ENCODE measurements at regions not wholly inside any gene's neighbourhood (a gene's known extent, or its start where the extent isn't known, plus 50 kb on each side); places are given as distances from the start of the nearest gene placed in this dataset.

GRCh38 chr7:131251371-131251770, 76.3 kb upstream of the MKLN1 start:
- no peaks in the 10 kb centered on the region for H3K36me3 ChIP-seq
- TF ChIP-seq, protein P1, sequence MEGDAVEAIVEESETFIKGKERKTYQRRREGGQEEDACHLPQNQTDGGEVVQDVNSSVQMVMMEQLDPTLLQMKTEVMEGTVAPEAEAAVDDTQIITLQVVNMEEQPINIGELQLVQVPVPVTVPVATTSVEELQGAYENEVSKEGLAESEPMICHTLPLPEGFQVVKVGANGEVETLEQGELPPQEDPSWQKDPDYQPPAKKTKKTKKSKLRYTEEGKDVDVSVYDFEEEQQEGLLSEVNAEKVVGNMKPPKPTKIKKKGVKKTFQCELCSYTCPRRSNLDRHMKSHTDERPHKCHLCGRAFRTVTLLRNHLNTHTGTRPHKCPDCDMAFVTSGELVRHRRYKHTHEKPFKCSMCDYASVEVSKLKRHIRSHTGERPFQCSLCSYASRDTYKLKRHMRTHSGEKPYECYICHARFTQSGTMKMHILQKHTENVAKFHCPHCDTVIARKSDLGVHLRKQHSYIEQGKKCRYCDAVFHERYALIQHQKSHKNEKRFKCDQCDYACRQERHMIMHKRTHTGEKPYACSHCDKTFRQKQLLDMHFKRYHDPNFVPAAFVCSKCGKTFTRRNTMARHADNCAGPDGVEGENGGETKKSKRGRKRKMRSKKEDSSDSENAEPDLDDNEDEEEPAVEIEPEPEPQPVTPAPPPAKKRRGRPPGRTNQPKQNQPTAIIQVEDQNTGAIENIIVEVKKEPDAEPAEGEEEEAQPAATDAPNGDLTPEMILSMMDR (IDR thresholded peaks at IDR 0.05), result no peak
- ATAC-seq (no peak), DNase-seq (no peak)
- H3K4me1 ChIP-seq, result peaks cover 7% of the 10 kb centered on the region
- intact Hi-C loops (cut with DNase I), result no loop called here
- no peaks in the 10 kb centered on the region for H3K27me3 ChIP-seq
- no peak overlapping the region for H3K4me3 ChIP-seq
- no peaks in the 10 kb centered on the region for H3K9me3 ChIP-seq
- H3K27ac ChIP-seq, result no peak overlapping the region

GRCh38 chr7:131252976-131253375, 74.7 kb upstream of the MKLN1 start:
- no peak overlapping the region for H3K4me3 ChIP-seq
- no peaks in the 10 kb centered on the region for H3K9me3 ChIP-seq
- H3K4me1 ChIP-seq, result peaks cover 7% of the 10 kb centered on the region
- TF ChIP-seq, protein P1 (IDR thresholded peaks at IDR 0.05), result no peak
- intact Hi-C loops (cut with DNase I), result no loop called here
- no peaks in the 10 kb centered on the region for H3K36me3 ChIP-seq
- H3K27me3 ChIP-seq, result no peaks in the 10 kb centered on the region
- DNase-seq, result no peak
- ATAC-seq, result no peak
- H3K27ac ChIP-seq, result no peak overlapping the region

GRCh38 chr7:131254211-131254610, 73.5 kb upstream of the MKLN1 start:
- intact Hi-C loops (cut with DNase I), result no loop called here
- Histone ChIP-seq H3K27me3 (no peaks in the 10 kb centered on the region), H3K9me3 (no peaks in the 10 kb centered on the region), H3K4me1 (no peaks in the 10 kb centered on the region), H3K4me3 (no peak overlapping the region), H3K36me3 (no peaks in the 10 kb centered on the region), H3K27ac (no peak overlapping the region)
- ATAC-seq, result no peak
- TF ChIP-seq, protein P1 (IDR thresholded peaks at IDR 0.05), result no peak
- no peak for DNase-seq

GRCh38 chr7:131255242-131255641, 72.4 kb upstream of the MKLN1 start:
- Histone ChIP-seq H3K4me3 (no peak overlapping the region), H3K27me3 (no peaks in the 10 kb centered on the region), H3K9me3 (no peaks in the 10 kb centered on the region), H3K4me1 (no peaks in the 10 kb centered on the region), H3K27ac (no peak overlapping the region), H3K36me3 (no peaks in the 10 kb centered on the region)
- no peak for DNase-seq
- TF ChIP-seq, protein P1 (IDR thresholded peaks at IDR 0.05), result no peak
- intact Hi-C loops (cut with DNase I), result no loop called here
- no peak for ATAC-seq

- no peaks in the 10 kb centered on the region for H3K36me3 ChIP-seq
- no peaks in the 10 kb centered on the region for H3K27me3 ChIP-seq
- no peaks in the 10 kb centered on the region for H3K4me1 ChIP-seq
- H3K4me3 ChIP-seq, result no peak overlapping the region
- intact Hi-C loops (cut with DNase I), result no loop called here
- H3K27ac ChIP-seq, result no peak overlapping the region
- ATAC-seq, result no peak
- TF ChIP-seq, protein P1 (IDR thresholded peaks at IDR 0.05), result no peak
- DNase-seq, result no peak
- no peaks in the 10 kb centered on the region for H3K9me3 ChIP-seq
Observed at GRCh38 chr7:131261476-131261994, 66.1 kb upstream of the MKLN1 start.

DNA sequence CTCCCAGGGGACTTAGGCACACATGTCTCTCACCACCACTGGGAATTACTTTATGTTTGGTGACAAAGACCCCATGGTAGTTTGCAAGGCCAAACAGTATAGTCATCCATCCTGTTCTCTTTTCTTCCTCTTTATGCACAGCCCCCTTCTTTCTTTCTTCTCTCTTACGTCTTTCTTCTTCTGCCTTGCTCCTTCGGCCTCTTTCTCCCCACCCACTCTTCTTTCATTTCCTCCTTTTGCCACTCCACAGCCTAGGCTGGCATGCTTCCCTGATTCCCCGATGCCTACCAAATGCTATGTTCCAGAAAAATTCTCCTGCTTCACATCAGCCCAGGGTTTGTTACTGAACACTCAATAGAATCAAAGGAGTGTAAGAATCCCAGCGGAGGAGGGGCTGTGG, 62.4 kb upstream of the MKLN1 start:
- no peaks in the 10 kb centered on the region for H3K27me3 ChIP-seq
- intact Hi-C loops (cut with DNase I), result no loop called here
- TF ChIP-seq, protein P1 (IDR thresholded peaks at IDR 0.05), result no peak
- ATAC-seq (peak; percentile 84), DNase-seq (no peak)
- no peaks in the 10 kb centered on the region for H3K36me3 ChIP-seq
- no peaks in the 10 kb centered on the region for H3K9me3 ChIP-seq
- H3K4me1 ChIP-seq, result no peaks in the 10 kb centered on the region
- H3K27ac ChIP-seq, result no peak overlapping the region
- H3K4me3 ChIP-seq, result no peak overlapping the region
